ENCODE measurements at regions not wholly inside any gene's neighbourhood (a gene's known extent, or its start where the extent isn't known, plus 50 kb on each side); places are given as distances from the start of the nearest gene placed in this dataset.

DNA sequence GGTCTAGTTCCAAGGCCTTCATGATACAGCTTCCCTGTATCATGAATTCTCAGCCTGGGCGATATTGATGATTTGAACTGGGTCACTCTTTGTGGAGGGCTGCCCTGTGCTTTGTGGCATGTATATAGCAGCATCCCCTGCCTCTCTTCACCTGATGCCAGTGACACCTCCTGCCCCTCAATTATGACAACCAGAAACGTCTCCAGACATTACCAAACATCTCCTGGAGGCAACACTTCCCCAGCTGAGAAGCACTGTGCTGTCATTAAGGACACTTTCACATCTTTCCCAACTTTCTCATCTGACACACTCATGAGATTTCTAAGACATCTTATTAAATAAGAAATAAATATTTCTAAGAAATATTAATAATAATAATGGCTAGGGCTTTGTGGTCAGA, 315.3 kb downstream of the BCL11B start:
- Histone ChIP-seq H4K20me1 (replicated peaks; ENCODE audit: control insufficient read depth, extremely low read depth, insufficient read depth, low read length) (no peaks in the 10 kb centered on the region), H3K9me1 (replicated peaks; ENCODE audit: control insufficient read depth, extremely low read depth, insufficient read depth, low read length) (no peaks in the 10 kb centered on the region), H3K79me2 (ENCODE audit: control insufficient read depth, insufficient read depth, low read length) (no peaks in the 10 kb centered on the region), H3K9ac (replicated peaks; ENCODE audit: extremely low read depth, insufficient read depth, low read length) (no peak overlapping the region), H3K27ac (ENCODE audit: insufficient read depth, low read depth, low read length) (no peak overlapping the region), H3K27me3 (ENCODE audit: control insufficient read depth in 2 of 2, insufficient read depth in 2 of 2, low read length in 2 of 2) (no peaks in the 10 kb centered on the region), H3K4me2 (ENCODE audit: insufficient read depth, low read length) (no peak overlapping the region), H2AFZ (ENCODE audit: low read depth, low read length) (no peak overlapping the region), H3K4me1 (ENCODE audit: control insufficient read depth, extremely low read depth, insufficient read depth, low read length) (no peaks in the 10 kb centered on the region), H3K9me3 (replicated peaks; ENCODE audit: control insufficient read depth, insufficient read depth, low read length) (no peaks in the 10 kb centered on the region), H3K36me3 (ENCODE audit: control insufficient read depth in 2 of 2, extremely low read depth in 1 of 2, insufficient read depth in 2 of 2, low read length in 2 of 2) (no peaks in the 10 kb centered on the region), H3K4me3 (replicated peaks in 1 of 3; ENCODE audit: insufficient read depth in 1 of 3, low read depth in 1 of 3, low read length in 3 of 3) (no peak overlapping the region)
- ChIA-PET CTCF (no interaction called here), POLR2A (no interaction called here)
- FAIRE-seq: no peak
- BruUV-seq (replicated peaks): no TSS peak
- DNase-seq (ENCODE audit: low read depth, low spot score): no peak
- intact Hi-C loops (cut with micrococcal nuclease) (no loop called here), dilution Hi-C loops (cut with MboI; ENCODE audit: extremely low pct_ligation_motif_present, low sequenced_read_pairs) (no loop called here)
- TF ChIP-seq GATA2 (IDR thresholded peaks at IDR 0.05; ENCODE audit: insufficient read depth, insufficient read length, low read depth, low read length): no peak
- TF ChIP-seq, protein P1, sequence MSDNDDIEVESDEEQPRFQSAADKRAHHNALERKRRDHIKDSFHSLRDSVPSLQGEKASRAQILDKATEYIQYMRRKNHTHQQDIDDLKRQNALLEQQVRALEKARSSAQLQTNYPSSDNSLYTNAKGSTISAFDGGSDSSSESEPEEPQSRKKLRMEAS (IDR thresholded peaks at IDR 0.05; ENCODE audit: insufficient read depth, insufficient read length): no peak
- no peak for TF ChIP-seq POLR2AphosphoS5 (IDR thresholded peaks at IDR 0.05; ENCODE audit: insufficient read depth, low read depth, low read length)
- TF ChIP-seq EZH2 (IDR thresholded peaks at IDR 0.05; ENCODE audit: borderline replicate concordance, low read depth, low read length, severe bottlenecking): no peak
- TF ChIP-seq, protein P2, sequence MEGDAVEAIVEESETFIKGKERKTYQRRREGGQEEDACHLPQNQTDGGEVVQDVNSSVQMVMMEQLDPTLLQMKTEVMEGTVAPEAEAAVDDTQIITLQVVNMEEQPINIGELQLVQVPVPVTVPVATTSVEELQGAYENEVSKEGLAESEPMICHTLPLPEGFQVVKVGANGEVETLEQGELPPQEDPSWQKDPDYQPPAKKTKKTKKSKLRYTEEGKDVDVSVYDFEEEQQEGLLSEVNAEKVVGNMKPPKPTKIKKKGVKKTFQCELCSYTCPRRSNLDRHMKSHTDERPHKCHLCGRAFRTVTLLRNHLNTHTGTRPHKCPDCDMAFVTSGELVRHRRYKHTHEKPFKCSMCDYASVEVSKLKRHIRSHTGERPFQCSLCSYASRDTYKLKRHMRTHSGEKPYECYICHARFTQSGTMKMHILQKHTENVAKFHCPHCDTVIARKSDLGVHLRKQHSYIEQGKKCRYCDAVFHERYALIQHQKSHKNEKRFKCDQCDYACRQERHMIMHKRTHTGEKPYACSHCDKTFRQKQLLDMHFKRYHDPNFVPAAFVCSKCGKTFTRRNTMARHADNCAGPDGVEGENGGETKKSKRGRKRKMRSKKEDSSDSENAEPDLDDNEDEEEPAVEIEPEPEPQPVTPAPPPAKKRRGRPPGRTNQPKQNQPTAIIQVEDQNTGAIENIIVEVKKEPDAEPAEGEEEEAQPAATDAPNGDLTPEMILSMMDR (IDR thresholded peaks at IDR 0.05; ENCODE audit: extremely low read depth in 1 of 2, insufficient read depth in 1 of 2, low read depth in 1 of 2, low read length in 2 of 2): no peak
- TF ChIP-seq MYC (IDR thresholded peaks at IDR 0.05; ENCODE audit: low read depth, low read length): no peak
- no peak for TF ChIP-seq FOS (IDR thresholded peaks at IDR 0.05; ENCODE audit: borderline replicate concordance, insufficient read depth, low read length)
- no peak for TF ChIP-seq POLR2A (IDR thresholded peaks at IDR 0.05; ENCODE audit: low read depth, low read length)
- TF ChIP-seq JUN (IDR thresholded peaks at IDR 0.05; ENCODE audit: borderline replicate concordance, insufficient read depth, insufficient read length, low read depth): no peak
